NCI-H226 (cell line): ENCODE measurements at regions not wholly inside any gene's neighbourhood (a gene's known extent, or its start where the extent isn't known, plus 50 kb on each side); places are given as distances from the start of the nearest gene placed in this dataset.
"Not testable (repeated sequence)": the region's sequence is repeated elsewhere in the genome, so short reads cannot be mapped to it uniquely, and the experiment has no call there.

Experiments
- DNase-seq: peaks from one replicate; pipeline ENCODE4 v3.0.0-alpha.2; 2015

DNA sequence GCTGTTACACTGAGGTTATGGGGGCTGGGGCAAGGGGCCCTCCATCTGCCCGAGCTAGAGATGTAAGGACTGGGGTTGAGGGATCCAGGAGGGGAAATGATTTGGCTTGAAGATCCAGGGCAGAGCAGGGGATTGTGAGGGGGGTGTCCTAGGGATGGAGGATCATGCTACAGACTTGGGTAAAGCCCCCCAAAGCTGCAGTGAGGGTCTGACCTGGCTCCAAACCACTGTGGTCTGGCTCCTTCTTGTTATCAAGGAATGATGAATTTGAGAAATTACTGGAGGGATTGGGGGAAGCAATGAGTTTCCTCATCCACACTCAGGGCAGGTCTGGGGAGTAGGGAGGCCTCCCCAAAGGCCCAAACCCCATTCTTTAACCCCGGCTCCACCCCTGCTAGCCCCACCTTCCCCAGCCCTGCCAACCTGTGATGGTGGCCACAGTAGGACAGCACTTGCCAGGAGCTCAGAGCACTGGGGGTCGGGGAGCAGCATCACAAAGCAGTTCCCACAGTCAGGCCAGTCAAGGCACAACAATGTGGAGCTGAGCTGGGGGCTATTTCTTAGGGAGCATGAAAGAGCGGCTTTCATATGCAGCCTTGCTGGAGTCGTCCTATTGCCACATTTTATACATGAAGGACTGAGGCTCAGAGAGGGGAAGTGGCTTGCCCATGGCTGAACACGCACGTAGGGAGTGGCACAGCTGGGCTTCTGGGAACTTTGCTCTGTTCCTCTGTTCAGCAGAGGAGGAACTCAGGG is 165.5 kb downstream of the EFNB1 start:
- DNase-seq, result no peak

GRCh38 chrX:68992821-68993397 is 164.1 kb downstream of the EFNB1 start:
- no peak for DNase-seq

DNA sequence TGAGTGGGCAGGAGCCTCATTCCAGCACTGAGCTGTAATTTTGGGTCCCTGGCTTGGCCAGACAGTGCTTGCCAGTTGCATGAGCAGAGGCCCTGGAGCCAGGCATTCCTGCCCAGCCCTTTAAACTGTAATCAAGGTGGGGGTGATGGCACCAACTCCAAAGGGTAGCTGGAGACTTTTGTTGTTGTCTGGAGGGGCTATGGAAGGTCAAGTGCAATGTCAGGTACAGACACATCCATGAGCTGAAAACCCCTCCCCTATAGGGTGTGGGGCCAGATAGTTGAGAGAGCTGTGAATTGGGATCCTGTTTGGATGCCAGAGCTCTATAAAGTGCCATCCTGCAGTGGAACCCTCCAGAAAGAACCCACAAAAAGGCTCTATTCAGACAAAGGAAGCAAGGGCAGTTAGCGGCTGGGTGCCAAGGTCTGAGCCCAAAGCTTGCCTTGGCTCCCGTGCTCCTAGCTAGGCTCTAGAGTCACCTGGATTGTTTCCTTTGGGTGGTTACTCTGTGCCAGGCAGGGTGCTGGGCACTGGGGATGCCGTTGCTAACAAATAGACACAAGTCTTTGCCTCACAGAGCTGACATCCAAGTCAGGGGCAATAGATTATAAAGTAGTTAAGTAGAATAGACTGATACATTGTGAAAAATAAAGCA is 163.0 kb downstream of the EFNB1 start:
- DNase-seq, result no peak

DNA sequence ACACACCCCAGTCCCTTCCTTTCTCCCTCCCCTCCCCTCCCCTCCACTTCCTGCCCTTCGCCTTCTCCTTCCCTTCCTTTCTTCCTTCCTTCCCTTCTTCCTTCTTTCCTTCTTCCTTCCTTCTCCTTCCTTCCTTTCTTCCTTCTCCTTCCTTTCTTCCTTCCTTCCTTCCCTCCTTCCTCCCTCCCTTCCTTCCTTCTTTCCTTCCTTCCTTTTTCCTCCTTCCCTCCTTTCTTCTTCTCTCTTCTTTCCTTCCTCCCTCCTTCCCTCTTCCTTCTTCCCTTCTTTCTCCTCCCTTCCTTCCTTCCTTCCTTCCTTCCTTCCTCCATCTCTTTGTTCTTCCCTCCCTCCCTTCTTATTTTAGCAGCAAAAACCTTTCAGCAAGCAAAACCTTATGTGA is 162.1 kb downstream of the EFNB1 start:
- no peak for DNase-seq

- DNase-seq, result no peak
Observed at GRCh38 chrX:68989865-68990606, 161.2 kb downstream of the EFNB1 start.

DNA sequence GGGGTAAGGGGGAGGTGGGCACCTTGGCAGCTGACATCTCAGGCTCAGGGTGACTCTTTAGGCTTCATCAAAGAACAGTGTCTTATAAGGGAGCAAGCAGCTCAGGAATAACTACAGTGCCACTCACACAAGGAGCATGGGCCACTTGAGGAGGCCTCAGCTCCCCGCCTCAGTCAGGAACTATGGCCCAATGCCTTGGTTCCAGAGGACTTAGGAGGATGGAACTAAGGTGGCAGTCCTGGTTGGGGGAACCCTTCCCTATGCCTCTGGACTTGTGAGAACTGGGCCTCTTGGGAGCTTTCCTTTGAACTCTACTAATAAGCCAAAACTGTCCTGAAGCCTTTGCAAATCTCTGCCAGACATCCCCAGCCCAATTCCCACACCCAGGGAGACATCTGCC is 160.6 kb downstream of the EFNB1 start:
- DNase-seq, result no peak

DNA sequence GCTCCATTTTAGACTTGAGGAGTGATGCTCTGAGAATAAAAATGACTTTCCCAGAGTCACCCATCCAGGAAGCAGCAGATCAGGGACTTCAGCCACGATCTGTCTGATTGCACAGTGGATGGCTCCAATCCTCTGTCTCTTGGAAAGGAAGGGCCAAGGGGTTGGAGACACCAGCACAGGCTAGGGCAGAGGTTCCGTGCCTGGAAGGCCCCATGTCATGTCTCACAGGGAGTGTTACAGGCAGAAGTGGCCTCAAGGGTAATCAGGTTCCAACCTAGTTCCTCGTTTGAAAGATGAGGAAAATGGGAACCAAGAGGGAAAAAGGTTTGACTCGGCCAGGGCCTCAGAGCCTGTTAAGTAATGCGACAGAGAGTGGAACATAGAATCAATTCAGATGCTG is 160.0 kb downstream of the EFNB1 start:
- no peak for DNase-seq

DNA sequence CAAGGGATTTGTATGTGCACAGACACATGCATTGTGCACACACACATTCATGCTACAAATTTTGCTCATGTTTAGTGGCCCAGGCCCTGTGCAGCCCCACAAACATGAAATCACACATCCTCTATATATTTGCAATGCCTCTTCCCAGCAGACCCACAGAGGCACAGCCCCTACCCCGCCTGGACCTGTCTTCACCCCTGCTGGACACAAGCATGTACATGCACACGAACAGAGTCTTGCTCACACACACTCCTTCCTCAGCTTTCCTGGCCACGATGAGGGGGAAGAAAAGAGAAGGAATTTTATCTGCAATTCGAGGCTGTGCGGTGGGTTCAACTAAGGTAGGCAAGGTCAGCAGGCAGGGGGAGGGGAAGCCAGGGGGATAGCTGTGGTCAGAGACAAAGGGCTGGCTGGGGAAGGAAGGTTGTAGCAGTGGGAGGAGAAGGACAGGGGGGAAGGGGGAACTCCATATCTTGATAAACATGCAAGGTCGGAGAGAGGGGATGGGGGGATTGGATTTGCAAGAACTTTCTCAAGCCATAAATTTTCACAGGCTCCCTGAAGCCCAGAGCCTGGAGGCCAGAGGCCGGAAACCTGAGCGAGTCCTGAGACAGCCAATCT is 156.4 kb downstream of the EFNB1 start:
- no peak for DNase-seq

DNA sequence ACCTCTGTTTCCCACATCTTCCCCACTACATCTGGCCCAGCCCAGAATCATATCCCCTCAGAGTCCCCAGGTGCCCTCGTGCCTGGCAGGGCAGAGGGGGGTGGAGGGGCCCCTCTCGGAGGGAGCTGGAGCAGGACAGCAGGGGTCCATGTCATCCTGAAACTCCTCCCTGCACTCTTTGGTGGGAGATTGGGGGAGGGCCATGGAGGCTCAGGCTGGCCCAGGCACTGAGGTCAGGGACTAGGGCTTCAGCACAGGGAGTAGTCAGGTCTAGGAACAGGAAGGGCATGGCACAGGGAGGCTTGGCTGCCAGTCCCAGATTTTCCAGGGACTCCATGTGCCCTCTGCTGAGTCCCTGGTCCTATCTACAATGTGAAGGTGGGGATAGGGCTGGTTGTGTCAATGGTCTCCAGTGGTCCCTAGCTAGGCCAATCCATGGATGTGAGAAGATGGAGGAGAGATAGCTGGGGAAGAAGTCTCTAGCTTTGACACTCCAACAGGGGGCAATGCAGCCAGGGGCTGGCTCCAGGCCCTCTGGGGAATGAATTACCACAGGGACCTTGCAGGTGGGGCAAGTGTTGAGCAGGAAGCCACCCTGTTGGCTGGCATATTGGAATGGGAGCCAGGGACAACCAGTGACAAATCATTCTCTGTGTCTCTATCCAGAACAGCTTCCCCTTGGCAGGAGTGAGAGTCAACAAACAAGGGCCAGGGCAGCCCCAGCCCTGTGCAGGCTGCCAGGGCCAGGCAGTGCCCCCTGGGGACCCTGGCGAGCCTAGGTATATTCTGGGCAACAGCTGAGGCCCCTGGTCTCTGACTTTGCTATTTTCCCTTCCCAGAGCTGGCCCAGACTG is 154.4 kb downstream of the EFNB1 start:
- DNase-seq, result no peak

GRCh38 chrX:68982476-68982875 is 153.7 kb downstream of the EFNB1 start:
- no peak for DNase-seq

- DNase-seq, result no peak
Observed at GRCh38 chrX:68980906-68981616, 152.2 kb downstream of the EFNB1 start.

GRCh38 chrX:68978655-68979054 is 149.8 kb downstream of the EFNB1 start:
- DNase-seq, result no peak

DNA sequence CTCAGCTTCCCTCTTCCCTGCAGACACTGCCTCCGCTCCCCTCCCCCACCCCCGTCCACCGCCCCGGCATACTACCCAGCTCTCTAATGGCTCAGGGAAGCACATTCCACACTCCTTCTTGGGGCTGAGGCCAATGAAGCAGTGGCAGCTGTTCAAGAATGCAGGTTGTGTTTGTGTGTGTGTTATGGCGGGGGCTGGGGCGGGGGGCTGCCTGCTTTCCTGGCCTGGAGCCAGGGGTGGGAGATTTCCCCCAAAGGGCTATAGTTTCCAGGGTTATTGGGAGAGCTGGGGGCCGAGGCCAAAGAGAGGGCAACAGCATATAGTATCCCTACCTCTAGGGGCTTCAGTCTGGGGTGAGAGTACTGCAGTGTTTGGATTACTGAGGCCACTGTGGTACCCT is 149.4 kb downstream of the EFNB1 start:
- peak; percentile 36 for DNase-seq

GRCh38 chrX:68953331-68953730 is 124.5 kb downstream of the EFNB1 start:
- DNase-seq, result no peak

DNA sequence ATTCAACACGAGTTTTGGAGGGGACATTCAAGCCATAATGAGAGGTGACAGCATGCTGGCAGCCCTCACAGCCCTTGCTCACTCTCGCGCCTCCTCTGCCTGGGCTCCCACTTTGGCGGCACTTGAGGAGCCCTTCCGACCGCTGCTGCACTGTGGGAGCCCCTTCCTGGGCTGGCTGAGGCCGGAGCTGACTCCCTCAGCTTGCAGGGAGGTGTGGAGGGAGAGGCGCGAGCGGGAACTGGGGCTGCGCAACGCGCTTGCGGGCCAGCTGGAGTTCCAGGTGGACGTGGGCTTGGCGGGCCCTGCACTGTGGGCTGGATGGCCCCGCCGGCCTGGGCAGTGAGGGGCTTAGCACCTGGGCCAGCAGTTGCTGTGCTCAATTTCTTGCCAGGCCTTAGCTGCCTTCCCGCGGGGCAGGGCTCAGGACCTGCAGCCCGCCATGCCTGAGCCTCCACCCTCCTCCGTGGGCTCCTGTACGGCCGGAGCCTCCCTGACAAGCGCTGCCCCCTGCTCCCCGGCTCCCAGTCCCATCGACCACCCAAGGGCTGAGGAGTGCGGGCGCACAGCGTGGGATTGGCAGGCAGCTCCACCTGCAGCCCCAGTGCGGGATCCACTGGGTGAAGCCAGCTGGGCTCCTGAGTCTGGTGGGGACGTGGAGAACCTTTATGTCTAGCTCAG is 123.3 kb downstream of the EFNB1 start:
- DNase-seq, result not testable (repeated sequence)

DNA sequence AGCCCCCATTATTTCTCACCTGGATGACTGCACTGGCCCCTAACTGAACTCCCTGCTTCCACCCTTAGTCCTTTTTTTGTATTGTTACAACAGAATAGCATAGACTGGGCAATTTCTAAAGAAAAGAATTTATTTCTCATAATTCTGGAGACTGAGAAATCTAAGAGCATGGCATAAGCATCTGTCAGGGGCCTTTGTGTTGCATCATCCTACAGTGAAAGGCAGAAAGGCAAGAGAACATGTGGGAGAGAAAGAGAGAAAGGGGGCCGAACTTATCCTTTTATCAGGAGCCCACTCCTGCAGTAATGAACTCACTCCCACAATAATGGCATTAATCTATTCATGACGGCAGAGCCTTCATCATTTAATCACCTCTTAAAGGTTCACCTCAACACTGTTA is 122.1 kb downstream of the EFNB1 start:
- DNase-seq, result no peak

DNA sequence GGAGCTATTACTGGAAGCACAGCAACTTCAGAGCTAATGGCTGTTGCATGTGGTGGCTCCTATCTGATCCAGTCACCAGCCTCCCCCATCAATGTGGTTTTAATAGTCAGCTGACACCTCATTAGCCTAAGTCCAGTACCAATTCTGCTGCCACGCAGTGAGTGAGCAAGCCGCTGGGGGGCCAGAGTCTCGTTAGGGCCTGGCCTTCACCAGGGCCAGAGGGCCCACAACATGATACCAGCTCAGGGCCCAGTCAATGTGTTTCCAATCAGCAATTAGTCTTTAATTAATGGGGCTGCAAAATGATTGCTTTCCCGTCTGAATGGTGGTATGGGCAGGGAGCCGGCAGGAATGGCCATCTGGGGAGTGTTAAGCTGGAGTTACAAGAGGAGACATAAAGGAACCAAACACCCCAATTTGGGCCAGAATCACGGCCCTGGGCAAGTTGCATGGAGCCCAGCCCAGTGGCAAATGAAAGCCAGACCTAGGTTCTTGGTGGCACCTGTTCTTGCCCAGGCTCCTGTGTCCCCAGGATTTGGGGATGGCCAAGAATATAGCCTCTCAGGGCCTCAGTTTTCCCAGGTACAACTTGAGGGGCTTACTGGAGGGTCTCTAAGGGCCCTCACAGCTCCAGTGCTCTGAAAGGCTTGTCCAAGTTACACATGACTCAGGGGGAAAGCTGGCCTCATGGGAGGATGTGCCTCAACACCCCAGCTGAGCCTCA is 119.2 kb downstream of the EFNB1 start:
- no peak for DNase-seq

DNA sequence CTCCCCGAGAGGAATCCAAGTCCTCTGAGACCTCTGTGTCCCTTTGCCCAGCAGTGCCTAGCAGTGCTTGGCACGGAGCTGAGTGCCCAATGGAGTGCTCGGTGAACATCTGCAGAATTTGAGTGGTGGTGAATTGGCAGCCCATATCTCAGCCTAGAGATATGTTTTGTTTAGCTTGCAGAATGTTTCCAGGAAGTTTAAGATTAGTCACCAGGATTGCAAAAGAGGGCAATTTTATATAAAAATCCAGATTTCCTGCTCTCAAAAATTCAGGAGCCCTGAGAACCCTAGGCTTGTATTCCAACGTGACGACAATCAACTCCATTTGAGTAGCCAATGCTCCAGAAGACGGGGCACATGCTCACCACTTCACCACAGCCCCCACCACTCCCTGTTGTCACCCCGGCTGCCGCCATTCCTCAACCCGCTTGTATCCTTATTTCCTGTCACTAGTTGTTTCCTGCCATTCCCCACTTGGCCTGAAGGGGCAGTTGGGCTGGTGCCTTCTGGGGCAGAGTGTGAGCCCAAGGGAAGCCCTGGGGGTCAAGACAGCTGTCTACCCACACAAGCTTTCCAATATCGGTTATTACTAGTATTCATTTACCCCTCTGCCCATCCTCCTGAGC is 116.9 kb downstream of the EFNB1 start:
- peak; percentile 64 for DNase-seq

DNA sequence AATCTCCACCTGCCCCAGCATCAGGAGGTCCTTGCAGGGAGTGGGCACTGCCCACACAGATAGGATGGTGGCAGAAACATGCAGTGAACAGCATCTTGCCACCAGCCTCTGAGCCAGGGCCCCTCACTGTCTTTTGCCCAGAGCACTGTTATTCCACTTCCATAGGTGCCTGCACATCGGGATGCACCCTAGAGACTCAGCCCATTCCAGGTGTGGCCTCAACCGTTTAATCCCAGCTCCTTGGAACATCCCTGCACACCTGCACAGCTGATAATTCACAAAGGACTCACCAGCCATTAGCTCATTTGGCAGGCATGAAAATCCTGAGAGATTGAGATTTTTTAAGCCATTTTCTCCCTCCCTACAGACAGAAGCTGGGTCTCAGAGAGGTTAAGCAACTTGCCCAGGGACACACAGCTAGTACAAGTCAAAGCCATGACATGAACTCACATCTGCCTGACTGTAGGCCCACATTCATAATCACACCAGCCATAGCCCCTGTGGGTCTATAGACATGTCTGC is 116.3 kb downstream of the EFNB1 start:
- no peak for DNase-seq
